GOT3 (cell line): ENCODE measurements at regions not wholly inside any gene's neighbourhood (a gene's known extent, or its start where the extent isn't known, plus 50 kb on each side); places are given as distances from the start of the nearest gene placed in this dataset.

Experiments used
- DNase-seq: peaks from one replicate; lab custom pipeline; 2025; ENCODE audit warnings: mixed read lengths; lab: John Stamatoyannopoulos, UW

DNA sequence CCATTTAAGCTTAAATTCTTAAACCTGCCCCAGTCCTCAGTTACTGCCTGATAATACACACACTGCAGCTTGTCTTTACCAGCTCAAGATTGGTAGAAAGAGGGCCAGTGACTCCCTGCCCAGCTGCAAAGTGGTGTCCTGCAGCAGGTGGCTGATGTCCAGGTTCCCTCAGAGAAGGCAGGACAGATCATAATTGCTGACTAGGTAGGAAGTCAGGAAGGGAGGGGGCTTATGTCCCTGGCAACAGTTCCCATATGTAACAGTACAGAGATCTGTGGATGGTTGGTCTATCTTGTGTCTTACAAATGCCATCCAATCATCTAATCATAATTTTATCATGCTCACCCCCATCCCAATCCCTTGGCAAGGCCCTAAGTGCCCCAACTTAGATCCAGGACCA, 492.1 kb upstream of the PPP2R3A start:
- DNase-seq: no peak

DNA sequence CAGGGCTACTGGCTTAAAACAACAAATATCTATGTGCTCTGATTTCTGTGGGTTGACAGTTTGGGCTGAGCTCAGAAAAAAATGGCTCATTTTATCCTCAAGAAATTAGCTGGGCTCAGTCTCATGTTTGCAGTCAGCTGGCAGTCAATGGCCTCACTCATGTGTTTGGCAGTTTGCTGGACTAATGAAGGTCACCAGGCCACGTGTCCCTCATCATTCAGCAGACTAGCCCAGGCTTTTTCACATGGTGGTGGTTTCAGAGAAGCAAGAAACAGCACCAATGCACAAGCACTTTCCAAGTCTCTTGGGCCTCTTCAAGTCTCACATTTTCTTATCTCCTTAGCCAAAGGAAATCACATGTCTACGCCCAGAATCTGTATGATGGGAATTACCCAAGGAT, 478.3 kb upstream of the PPP2R3A start:
- no peak for DNase-seq

DNA sequence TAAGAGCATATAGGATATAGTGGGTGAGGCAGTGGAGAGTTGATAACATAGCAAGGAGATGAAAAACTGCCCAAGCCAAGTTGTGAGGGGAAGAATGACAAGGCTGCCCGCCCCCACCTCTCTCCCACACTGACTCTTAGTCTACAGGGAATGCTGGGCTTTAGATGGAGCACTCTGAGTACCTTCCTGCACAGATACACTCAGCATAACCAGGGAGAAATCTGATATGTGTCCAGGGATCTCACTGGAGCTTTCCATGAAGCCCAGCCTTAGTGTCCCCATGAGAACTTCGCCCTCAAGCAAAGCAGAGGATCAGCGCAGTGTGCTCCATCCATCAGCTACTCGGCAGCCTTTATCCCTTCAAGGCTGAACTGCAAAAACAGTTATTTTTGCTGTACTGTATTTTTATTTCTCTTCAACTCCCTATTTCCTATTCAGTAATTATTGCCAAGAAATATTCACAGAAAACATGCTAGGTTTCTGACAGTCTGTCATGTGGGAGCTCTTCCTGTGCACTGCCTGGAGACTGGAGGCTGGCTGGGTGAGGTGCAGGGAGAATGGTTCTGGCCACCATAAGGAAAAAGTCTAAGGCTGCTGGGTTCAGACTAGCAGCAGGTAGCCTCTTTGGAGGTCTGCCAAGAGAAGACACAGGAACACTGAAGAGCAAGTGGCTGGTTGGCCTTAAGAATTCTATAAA, 475.2 kb upstream of the PPP2R3A start:
- no peak for DNase-seq

DNA sequence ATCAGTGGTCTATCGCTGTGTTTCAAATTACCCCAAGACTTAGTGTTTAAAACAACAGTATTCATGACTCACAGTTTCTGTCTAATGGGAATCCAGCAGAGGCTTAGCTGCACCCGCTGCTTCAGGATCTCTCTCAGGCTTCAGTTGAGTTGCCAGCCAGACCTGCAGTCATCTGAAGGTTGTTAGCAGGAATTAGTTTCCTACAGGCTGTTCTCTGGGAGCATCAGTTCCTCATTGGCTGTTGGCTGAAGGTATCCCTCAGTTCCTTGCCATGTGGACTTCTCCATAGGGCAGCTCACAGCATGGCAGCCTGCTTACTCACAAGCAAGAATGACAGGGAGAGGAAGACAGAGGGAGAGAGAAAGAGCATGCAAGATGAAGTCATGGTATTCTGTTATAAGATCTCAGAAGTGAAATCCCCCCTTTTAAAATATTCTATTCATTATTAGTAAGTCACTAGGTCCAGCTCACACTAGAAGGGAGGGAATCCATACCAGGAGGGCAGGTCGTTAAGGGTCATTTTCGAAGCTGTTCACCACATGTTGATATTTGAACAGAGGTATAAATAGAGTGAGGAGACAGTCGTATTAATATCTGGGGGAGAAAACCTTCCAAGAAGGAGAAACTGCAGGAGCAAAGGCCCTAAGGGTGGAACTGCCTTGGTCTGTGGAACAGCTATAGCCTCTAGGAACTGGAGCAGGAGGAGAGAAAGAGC, 473.9 kb upstream of the PPP2R3A start:
- DNase-seq: no peak

DNA sequence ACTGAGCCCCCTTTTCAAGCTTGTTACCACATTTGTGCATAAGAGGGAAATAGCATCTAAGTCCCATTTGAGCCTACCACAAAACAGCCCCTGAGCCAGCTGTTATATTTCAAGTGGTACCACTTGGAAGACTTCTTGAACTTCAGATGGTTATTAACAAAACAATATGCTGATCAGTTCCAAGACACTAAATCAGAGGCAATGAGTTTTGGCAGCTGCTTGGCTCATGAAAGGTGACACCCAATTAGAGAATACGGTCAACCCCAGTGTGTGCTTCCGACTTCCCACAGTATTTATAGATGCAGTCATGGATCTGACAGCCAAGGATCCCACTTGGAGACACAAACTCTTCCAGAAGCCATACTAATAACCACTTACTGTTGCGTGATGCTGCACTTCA, 469.6 kb upstream of the PPP2R3A start:
- DNase-seq: no peak

DNA sequence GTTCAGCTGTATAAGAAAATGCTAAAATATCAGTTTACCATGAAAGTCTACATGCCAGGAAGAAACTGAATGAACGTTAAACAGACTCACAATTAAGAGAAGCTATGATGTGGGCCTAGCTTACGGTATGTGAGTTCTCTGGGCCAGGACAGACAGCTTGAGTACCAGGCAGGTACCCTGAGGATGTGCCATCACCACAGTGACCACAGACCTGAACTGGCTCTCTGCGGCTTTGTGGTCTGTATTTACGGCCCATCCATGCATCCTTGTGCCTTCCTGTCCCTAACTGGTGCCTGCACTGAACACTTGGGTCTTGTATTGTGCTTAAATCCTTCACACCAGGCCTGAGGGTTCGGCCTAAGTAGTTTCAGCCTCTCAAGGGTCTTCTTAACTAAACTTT, 467.5 kb upstream of the PPP2R3A start:
- DNase-seq: no peak

DNA sequence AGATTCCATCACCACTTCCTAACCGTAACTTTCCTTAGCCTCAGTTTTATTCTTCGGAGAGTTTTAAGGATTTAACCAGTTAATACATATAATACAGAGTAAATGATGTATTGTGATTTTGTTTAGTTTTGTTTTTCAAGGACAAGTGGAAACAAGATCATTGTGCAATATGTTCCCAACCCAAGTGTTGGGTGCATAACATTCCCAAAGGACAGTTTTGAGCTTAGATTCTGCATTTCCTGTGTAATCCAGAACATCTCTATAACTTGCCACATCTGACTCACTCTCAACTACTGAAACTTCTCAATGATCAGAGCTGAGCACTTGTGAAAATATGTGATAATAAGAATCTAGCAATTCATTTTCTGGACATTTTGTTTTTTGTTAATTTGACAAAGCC, 466.1 kb upstream of the PPP2R3A start:
- no peak for DNase-seq

DNA sequence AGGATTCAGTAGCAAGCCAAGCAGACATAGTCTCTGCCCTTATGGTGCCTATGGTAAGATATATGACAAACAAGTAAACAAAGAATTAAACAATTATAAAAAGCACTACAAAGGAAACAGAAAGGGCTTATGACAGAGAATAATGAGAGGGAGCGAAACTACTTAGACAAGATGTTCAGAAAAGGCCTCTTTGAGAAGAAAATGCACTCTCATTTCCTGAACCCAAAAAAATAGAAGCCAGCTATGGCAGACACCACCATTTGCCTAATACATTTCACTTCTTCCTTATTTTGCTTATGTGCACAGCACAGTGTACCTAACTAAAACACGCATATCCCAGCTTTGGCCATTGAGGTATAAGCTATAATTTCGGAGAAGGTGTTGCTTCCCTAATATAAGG, 465.5 kb upstream of the PPP2R3A start:
- no peak for DNase-seq

DNA sequence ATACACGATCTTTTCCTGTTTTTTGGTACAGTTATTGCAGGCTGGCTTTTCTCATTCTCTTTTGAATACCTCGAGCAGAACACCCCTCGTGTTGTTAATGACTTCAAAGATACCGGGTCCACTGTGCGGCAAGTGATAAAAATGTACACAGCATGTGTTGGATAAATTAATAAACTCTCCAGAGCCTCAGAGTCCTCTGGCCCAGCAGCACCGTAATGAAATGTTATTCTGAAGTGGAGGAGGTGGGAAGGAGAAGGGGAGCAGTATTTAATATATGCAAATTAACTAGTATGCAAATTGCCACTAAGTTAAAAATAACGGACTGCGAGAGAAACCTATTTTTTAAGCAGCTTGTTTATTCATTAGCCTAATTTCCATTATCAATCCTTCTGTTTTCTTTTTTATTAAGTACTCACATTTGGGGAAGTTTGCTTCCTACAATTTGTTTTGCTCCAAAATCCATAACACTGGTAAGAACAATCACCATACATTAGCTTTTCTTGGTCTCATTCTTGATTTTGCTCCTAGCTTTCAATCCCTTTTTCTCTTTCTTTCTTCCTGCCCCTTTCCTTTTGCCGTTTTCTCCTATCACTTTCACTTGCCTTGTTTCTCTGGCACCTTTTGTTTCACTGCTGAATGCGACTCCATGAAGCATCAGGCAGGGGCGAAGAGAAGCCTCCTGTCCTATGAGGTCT, 462.3 kb upstream of the PPP2R3A start:
- no peak for DNase-seq

DNA sequence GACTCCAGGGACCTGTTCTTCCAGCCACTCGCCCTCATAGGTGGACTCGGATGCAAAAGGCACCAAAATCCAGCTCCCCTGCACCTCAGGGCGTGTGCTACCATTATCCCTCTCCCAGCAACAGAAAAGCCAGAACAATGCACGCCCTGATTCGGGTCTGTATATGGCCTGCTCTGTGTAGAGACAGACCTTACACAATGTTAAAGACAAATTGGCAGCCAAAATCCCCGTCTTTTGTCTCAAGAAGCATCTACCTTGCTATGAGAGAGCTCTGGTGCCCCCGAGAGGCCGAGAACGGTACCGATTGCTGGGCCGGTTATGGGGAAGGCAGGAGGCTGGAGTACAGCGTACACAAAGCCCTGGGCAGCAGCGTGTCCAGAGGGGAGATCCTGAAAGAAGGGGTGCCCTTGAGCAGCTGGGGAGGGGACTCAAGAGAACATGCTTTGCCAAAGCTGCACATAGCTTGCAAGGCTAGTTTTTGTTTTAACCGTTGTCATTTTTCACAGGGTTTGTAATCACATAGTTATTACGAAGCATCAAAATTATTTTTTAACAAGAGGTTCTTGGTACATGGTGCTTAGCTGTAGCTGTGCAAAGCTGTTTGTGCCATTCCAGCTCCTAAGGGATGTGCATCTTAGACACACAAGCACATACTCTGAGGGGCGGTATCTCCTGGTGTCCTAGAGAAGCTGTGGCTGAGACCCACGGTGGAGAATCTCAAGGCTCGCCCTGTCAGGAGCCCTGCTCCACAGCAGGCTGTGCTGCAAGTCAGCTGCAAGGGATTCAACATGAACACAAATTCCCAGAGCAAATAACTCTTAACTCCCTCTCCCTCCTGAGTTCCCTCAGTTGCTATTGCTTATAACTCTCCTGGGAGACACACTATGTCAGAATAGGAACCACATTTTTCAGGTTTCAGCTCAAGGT, 461.5 kb upstream of the PPP2R3A start:
- DNase-seq: peak; percentile 52

DNA sequence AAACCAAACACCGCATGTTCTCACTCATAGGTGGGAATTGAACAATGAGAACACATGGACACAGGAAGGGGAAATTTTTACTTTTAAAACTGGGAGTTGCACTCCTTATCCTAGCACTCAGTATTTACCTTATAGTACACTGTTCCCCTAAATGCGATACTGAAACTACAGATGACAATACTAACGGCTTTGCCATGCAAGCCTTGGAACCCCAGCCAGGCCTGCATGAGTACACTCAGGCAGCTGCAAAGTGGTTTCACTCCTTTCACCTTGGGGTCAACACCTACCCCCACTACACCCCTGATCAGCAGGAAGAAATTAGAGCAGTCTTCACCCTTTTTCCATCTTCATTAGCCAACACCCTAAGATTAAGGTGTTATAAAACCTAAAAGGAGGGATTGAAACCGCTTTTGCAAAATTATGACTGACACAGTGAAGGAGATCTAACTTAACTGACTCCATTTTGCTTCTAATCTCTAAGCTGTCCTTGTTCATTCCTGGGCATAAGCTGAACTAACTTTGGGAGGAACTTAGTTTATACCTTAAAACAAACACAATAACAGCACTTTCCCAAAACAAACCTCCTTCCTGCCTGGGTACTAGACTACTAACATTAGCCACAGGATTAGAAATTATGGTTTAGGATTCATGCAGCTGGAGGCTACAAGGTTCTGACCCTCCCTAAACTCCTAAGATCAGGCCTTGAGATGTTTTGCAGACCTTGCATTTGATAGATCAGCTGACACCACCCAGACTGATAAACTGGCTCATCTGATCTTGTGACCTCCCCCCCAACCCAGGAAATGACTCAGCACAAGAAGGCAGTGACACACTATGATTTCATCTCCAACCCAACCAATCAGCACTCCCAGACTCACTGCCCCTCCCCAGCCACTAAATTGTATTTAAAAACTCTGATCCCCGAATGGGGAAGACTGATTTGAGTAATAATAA, 452.1 kb upstream of the PPP2R3A start:
- no peak for DNase-seq

DNA sequence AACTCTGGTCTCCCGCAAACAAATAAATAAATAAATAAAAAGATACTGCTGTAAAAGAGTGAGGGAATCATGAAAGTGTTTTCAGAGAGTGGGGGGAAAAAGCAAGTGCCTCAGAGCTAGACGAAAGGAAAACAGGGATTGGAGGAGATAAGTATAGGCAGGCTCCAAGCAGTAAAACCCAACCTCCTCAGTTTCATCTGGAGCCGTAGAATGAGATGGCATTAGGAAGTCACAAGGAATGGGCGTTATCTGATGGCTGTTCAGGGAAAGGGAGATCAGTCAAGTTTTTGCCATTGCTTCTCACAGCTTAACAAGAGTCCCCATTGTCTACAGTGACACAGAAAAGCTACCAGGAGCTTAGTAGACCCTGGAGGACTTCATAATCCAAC, 451.5 kb upstream of the PPP2R3A start:
- DNase-seq: no peak

DNA sequence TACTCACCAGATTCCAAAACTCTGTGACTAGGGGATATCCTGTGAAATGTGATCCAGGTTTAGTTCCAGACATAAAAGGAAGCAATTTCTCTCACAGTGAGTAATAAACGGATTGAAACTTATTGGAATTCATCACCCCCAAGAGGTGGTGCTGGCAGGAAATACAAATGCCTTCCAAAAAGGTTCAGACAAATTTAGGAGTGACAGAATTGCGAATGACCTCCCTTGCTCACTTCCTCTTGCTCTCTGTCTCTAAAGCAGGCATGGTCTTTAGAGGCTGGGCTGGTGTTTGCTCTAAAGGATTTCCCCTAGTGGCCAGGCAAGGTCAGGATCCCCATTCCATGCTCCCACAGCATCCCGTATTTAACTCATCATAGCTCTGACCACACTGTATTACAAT, 449.4 kb upstream of the PPP2R3A start:
- DNase-seq: no peak

DNA sequence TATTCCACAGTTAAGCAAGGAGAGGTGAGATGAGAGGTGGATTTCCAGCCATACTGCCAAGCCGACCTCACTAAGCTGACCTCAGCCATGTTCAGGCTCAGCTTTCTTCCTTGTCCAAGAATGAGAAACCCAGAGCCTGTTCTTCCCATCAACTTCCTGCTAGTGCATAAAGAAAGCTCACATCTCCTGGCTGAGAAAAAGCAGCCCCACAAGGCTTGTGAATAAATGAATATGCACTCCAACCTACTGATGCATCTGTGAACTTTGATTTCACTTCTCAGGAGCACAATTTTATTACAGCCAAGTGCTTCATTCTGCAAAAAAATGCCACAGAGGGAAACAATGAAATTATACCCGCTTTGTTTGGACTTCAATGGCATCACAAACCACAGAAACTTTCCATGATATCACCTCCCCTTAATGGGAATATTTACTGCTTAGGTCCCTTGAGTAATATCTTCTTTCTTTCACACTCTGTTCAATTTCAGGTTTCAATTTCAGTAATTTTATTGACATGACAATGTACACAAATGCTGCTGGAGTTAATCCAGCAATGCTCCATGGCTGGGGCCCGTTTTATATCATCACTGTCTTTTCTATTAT, 437.0 kb upstream of the PPP2R3A start:
- DNase-seq: no peak

DNA sequence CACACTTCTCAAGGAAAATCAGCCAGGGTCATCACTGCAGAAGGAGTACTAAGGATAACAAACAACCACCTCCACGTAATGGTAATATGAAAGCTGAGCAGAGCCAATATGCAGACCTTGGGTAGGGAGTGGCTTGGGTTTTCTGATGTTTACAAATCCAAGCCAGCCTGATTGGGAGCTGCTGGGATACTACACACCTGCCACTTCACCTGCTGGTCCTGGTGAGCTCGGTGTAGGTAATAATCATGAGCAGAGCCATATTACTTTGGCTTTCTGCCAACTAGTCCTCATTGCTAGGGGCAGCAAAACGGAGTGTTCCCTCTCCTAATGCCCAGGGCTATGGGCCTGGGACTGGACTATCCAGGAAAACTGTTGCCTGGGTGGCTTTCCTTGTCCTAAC, 433.5 kb upstream of the PPP2R3A start:
- no peak for DNase-seq

DNA sequence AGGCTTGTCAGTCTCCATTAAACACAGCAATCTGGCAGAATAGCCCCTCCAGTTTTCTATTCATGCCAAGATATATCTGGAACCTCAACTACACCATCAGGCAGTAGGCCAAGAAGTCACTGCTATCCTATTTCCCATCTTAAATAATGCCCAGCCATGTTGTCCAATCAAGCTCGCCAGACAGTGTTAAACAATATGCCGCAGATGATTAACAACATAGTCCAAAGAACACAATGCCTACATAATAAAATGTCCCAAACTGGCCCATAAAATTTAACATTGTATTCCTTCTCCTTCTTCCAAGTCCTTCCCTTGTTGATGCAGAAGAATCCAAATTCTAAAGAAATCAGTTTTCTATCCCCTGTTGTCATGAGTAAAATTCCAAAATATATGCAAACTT, 427.4 kb upstream of the PPP2R3A start:
- no peak for DNase-seq

DNA sequence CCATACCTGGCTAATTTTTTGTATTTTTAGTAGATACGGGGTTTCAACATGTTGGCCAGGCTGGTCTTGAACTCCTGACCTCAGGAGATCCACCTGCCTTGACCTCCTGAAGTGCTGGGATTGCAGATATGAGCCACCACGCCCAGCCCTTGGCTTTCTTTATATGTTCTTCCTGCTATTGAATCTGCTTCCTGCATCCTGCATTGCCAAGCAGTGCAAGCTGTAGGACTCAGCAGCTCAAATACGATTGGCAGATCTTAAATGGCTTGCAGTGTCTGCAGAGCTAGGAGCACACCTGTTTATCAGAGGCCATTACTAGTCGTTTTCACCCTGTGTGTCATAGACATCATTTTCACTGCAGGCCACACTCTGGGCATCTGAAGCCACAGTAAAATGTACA, 426.2 kb upstream of the PPP2R3A start:
- no peak for DNase-seq

DNA sequence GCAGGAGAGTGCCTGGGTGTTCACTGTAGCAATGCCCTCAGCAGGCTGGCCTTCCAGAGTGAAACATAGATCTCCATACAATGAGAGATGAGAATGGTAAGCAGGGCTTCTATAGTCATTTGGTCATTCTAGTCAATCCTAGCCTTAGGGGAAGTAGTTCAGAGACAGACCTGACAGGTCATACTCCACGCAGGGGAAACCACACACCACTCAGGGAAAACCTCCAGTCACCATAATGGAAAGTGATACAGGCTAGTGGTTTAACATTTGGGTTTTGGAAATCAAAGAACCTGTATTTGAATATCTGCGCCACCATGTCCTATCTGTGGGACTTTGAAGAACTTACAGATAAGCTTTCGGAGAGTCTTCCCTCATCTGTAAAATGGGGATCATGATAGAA, 425.7 kb upstream of the PPP2R3A start:
- no peak for DNase-seq

DNA sequence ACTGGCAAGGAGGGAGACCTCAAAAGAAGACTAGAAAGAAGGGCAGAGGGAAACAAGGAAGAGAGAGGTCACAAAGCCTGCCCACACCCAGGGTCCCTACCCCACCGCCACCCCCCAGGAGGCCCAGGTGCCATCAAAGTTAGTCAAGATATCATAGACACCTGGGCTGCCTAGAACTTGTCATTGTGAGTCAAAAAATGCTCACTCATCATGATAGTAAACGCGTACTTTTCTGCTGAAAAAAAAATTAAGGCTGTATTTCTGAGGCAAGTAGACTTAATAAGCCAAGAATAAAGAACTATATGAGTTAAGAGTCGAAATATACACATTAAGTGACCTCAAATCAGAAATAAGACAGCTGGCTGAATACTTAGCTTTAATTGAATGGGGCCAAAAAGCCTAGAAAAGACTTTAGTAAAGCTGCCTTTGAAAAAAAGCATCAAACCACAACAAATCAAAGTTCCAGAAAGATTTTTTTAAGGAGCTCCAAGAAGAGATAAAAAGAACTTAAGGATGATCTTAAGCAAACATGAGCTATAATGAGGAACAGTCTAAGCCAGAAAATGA, 415.5 kb upstream of the PPP2R3A start:
- no peak for DNase-seq

DNA sequence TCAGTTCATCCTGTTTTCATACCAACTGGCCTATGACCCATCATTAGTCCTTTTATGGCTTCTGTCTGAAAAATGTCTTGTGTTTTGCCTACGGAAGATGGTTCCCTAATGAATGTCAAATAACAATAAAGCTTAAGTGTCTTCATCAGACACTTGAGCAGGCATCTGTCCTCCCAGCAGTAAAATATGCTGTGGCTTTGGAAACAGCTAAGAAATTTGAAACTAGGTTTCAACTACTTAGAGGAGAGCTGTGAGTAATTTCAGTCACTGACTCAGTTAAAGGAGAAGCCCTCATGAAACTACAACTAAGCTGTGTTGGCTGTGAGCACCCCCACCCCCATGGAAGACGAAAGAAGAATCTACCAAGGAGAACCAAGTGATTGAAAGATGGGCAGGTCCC, 409.4 kb upstream of the PPP2R3A start:
- DNase-seq: no peak
